ENCODE measurements at regions not wholly inside any gene's neighbourhood (a gene's known extent, or its start where the extent isn't known, plus 50 kb on each side); places are given as distances from the start of the nearest gene placed in this dataset.

- no peak for DNase-seq
- Histone ChIP-seq H3K36me3 (ENCODE audit: low read depth) (no peaks in the 10 kb centered on the region), H3K4me3 (no peak overlapping the region), H3K4me1 (ENCODE audit: low read depth) (no peaks in the 10 kb centered on the region), H3K9me3 (no peaks in the 10 kb centered on the region)
- TF ChIP-seq CTCF (IDR thresholded peaks at IDR 0.05): no peak
- ATAC-seq: no peak
- intact Hi-C loops (cut with DNase I, micrococcal nuclease): no loop called here
Observed at GRCh38 chr20:54342258-54342920, 133.0 kb upstream of the DOK5 start.

- Histone ChIP-seq H3K9me3 (no peaks in the 10 kb centered on the region), H3K4me3 (no peak overlapping the region), H3K4me1 (ENCODE audit: low read depth) (no peaks in the 10 kb centered on the region), H3K36me3 (ENCODE audit: low read depth) (no peaks in the 10 kb centered on the region)
- intact Hi-C loops (cut with DNase I, micrococcal nuclease): no loop called here
- DNase-seq: no peak
- TF ChIP-seq CTCF (IDR thresholded peaks at IDR 0.05): no peak
- no peak for ATAC-seq
Observed at GRCh38 chr20:54343099-54343498, 132.3 kb upstream of the DOK5 start.

GRCh38 chr20:54343634-54344033, 131.8 kb upstream of the DOK5 start:
- no peak for DNase-seq
- H3K9me3 ChIP-seq: no peaks in the 10 kb centered on the region
- H3K4me1 ChIP-seq (ENCODE audit: low read depth): no peaks in the 10 kb centered on the region
- intact Hi-C loops (cut with DNase I, micrococcal nuclease): no loop called here
- no peak for TF ChIP-seq CTCF (IDR thresholded peaks at IDR 0.05)
- ATAC-seq: no peak
- H3K4me3 ChIP-seq: no peak overlapping the region
- no peaks in the 10 kb centered on the region for H3K36me3 ChIP-seq (ENCODE audit: low read depth)

GRCh38 chr20:54344832-54345231, 130.6 kb upstream of the DOK5 start:
- no peak for ATAC-seq
- H3K9me3 ChIP-seq: no peaks in the 10 kb centered on the region
- intact Hi-C loops (cut with DNase I, micrococcal nuclease): no loop called here
- H3K36me3 ChIP-seq (ENCODE audit: low read depth): no peaks in the 10 kb centered on the region
- DNase-seq: no peak
- no peak for TF ChIP-seq CTCF (IDR thresholded peaks at IDR 0.05)
- H3K4me1 ChIP-seq (ENCODE audit: low read depth): no peaks in the 10 kb centered on the region
- H3K4me3 ChIP-seq: no peak overlapping the region

GRCh38 chr20:54345301-54345724, 130.1 kb upstream of the DOK5 start:
- Histone ChIP-seq H3K36me3 (ENCODE audit: low read depth) (no peaks in the 10 kb centered on the region), H3K4me3 (no peak overlapping the region), H3K9me3 (no peaks in the 10 kb centered on the region), H3K4me1 (ENCODE audit: low read depth) (no peaks in the 10 kb centered on the region)
- intact Hi-C loops (cut with DNase I, micrococcal nuclease): no loop called here
- no peak for ATAC-seq
- no peak for DNase-seq
- no peak for TF ChIP-seq CTCF (IDR thresholded peaks at IDR 0.05)

GRCh38 chr20:54345821-54346220, 129.6 kb upstream of the DOK5 start:
- no peaks in the 10 kb centered on the region for H3K4me1 ChIP-seq (ENCODE audit: low read depth)
- no peak for ATAC-seq
- intact Hi-C loops (cut with DNase I, micrococcal nuclease): no loop called here

More at GRCh38 chr20:54345821-54346220, 129.6 kb upstream of the DOK5 start:
- no peak for DNase-seq
- H3K9me3 ChIP-seq: no peaks in the 10 kb centered on the region
- no peak for TF ChIP-seq CTCF (IDR thresholded peaks at IDR 0.05)
- H3K36me3 ChIP-seq (ENCODE audit: low read depth): no peaks in the 10 kb centered on the region
- no peak overlapping the region for H3K4me3 ChIP-seq

Data from mucosa of descending colon (tissue), 3 donors.